Panc1 (cell line): ENCODE measurements at regions not wholly inside any gene's neighbourhood (a gene's known extent, or its start where the extent isn't known, plus 50 kb on each side); places are given as distances from the start of the nearest gene placed in this dataset.

Experiments
- ATAC-seq: fragments of 200-7000 bp; cut with Tn5 transposase; 2 replicates; pipeline ENCODE4 v1.9.1; 2020; ENCODE audit warnings: mild to moderate bottlenecking, moderate library complexity
- BruUV-seq: library from RNA; stranded (reverse); fragments of 400-500 nt; replicated peaks from 2 replicates; lab custom pipeline; 2021; lab: Mats Ljungman, UMichigan
- CTCF ChIA-PET: fragments of 300-600 bp; sonication (Branson Sonifier 250); formaldehyde crosslinking; loops from one replicate; lab custom pipeline; 2022; ENCODE audit warnings: antibody characterized with exemption; lab: Charles Lee
- POLR2A ChIA-PET: fragments of 300-600 bp; sonication (Branson Sonifier 250); formaldehyde crosslinking; loops from one replicate; lab custom pipeline; 2022; ENCODE audit warnings: antibody characterized with exemption; lab: Charles Lee
- DNase-seq: peaks from one replicate; pipeline ENCODE4 v3.0.0-alpha.2; 2010; ENCODE audit warnings: low read depth, low spot score
- H3K27ac ChIP-seq: 2 replicates; pipeline ENCODE4 v1.5.1; 2011; ENCODE audit warnings: mild to moderate bottlenecking, low read length, inconsistent platforms
- H3K27me3 ChIP-seq: fragments of 200-500 bp; sonication (Bioruptor generic); 2 replicates; pipeline ENCODE4 v1.6.0; 2014; ENCODE audit warnings: low read length, inconsistent platforms; ENCODE audit not compliant: control insufficient read depth, insufficient read depth
- H3K36me3 ChIP-seq: fragments of 200-500 bp; sonication (Bioruptor generic); 2 replicates; pipeline ENCODE4 v1.5.1; 2014; ENCODE audit warnings: inconsistent platforms, mild to moderate bottlenecking, low read length, moderate library complexity; ENCODE audit not compliant: control insufficient read depth, insufficient read depth
- H3K4me1 ChIP-seq: 2 replicates; pipeline ENCODE4 v1.5.1; 2011; ENCODE audit warnings: inconsistent platforms, mild to moderate bottlenecking, low read length, moderate library complexity; ENCODE audit not compliant: control insufficient read depth, insufficient read depth
- H3K4me3 ChIP-seq, 2 experiments: 2 replicates each; pipeline ENCODE4 v1.5.1; 2011 to 2012; ENCODE audit warnings: low read depth in 2 of 2, low read length in 2 of 2, mild to moderate bottlenecking in 2 of 2, inconsistent platforms in 1 of 2, moderate library complexity in 1 of 2
- H3K9me3 ChIP-seq: fragments of 200-500 bp; sonication (Bioruptor generic); 2 replicates; pipeline ENCODE4 v1.5.1; 2014; ENCODE audit warnings: low read depth, mild to moderate bottlenecking, inconsistent platforms, low read length, moderate library complexity; ENCODE audit not compliant: control insufficient read depth, insufficient read depth
- POLR2AphosphoS5 ChIP-seq: IDR thresholded peaks from 2 replicates; pipeline ENCODE4 v1.6.1; 2012; ENCODE audit warnings: mild to moderate bottlenecking, low read depth, low read length, moderate library complexity
- SIN3A ChIP-seq: IDR thresholded peaks from 2 replicates; pipeline ENCODE4 v1.6.1; 2012; ENCODE audit warnings: low read depth, mild to moderate bottlenecking, low read length, moderate library complexity, borderline replicate concordance; ENCODE audit not compliant: insufficient read depth
- TCF7L2 ChIP-seq: IDR thresholded peaks from 2 replicates; pipeline ENCODE4 v1.6.1; 2011; ENCODE audit warnings: mild to moderate bottlenecking, low read depth, low read length, inconsistent platforms
- in situ Hi-C: cut with HindIII; loops from 2 replicates; pipeline ENCODE4 v1.10.0; 2016; ENCODE audit warnings: low sequenced_read_pairs, low pct_unique_long_range_greater_than_20kb
- intact Hi-C: fragments of 100-400 bp; cut with micrococcal nuclease; formaldehyde crosslinking; loops from one replicate; pipeline ENCODE4 v1.10.0; 2022; ENCODE audit not compliant: unreplicated experiment
- TF ChIP-seq, protein P1 (sequence below), 2 experiments: IDR thresholded peaks; 2 replicates each; pipeline ENCODE4 v1.6.1; 2011 to 2012; ENCODE audit warnings: low read depth in 2 of 2, control low read depth in 1 of 2, low read length in 1 of 2, mild to moderate bottlenecking in 1 of 2, moderate library complexity in 1 of 2; ENCODE audit not compliant: insufficient read depth in 1 of 2
- TF ChIP-seq, protein P2 (sequence below): fragments of 450-650 bp; IDR thresholded peaks from 2 replicates; pipeline ENCODE4 v1.5.1; 2017; ENCODE audit warnings: mild to moderate bottlenecking

DNA sequence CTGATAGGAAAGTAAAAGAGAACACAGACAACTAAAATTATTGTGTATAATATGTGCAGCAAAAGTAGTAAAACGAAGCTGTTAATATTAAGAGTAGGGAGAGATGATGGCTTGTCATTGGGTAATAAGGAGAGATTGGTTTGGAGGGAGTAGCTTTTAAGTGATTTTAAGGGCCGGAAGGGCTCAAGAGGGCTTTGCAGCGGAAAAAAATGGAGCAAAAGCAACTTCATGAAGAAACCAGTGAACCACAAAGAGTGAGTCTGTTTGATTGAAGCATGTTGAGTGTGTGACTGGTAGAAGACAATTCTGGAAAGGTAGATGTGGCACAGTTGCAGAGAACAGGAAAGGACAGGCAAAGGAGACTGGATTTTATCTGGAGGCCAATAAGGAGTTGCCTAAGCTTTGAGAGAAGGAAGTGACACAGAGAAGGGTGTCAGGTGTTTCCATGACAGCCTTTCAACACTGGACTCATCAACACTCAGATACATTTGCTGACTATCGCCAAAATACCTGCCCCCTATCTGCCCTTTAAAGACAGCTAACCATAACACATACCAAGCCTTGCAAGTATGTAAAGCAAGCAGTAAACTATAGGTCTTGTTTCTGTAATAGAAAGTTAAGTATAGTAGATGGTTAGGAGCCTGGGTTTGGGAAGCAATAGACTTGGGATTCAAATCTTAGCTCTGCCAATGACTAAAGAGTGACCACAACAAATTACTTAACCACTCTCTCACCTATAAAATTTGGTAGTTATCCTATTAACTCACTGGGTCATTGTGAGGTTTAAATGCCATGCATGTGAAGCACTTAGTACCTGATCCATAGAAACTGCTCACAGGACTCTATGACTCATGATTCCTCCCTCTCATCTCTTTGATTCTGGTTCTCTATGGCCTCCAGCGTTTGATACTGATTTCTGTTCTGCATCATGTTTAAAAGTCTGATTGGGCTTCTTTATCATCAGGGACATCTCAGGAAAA, 117.3 kb upstream of the LMNTD1 start:
- in situ Hi-C loops (no loop called here), intact Hi-C loops (no loop called here)
- ATAC-seq (no peak), DNase-seq (no peak)
- Histone ChIP-seq H3K4me1 (no peaks in the 10 kb centered on the region), H3K27me3 (peaks cover 17% of the 10 kb centered on the region), H3K9me3 (no peaks in the 10 kb centered on the region), H3K36me3 (no peaks in the 10 kb centered on the region), H3K4me3 (no peak overlapping the region), H3K27ac (no peak overlapping the region)
- POLR2A ChIA-PET = no interaction called here
- CTCF ChIA-PET = interaction anchor here (0.9 kb wide), 1 partner anchor 369 kb away, joined by 4 read pairs; no protein-coding TSS in a partner anchor
- TF ChIP-seq, protein P1, sequence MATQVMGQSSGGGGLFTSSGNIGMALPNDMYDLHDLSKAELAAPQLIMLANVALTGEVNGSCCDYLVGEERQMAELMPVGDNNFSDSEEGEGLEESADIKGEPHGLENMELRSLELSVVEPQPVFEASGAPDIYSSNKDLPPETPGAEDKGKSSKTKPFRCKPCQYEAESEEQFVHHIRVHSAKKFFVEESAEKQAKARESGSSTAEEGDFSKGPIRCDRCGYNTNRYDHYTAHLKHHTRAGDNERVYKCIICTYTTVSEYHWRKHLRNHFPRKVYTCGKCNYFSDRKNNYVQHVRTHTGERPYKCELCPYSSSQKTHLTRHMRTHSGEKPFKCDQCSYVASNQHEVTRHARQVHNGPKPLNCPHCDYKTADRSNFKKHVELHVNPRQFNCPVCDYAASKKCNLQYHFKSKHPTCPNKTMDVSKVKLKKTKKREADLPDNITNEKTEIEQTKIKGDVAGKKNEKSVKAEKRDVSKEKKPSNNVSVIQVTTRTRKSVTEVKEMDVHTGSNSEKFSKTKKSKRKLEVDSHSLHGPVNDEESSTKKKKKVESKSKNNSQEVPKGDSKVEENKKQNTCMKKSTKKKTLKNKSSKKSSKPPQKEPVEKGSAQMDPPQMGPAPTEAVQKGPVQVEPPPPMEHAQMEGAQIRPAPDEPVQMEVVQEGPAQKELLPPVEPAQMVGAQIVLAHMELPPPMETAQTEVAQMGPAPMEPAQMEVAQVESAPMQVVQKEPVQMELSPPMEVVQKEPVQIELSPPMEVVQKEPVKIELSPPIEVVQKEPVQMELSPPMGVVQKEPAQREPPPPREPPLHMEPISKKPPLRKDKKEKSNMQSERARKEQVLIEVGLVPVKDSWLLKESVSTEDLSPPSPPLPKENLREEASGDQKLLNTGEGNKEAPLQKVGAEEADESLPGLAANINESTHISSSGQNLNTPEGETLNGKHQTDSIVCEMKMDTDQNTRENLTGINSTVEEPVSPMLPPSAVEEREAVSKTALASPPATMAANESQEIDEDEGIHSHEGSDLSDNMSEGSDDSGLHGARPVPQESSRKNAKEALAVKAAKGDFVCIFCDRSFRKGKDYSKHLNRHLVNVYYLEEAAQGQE (IDR thresholded peaks at IDR 0.05; ENCODE audit: insufficient read depth in 1 of 2, low read depth in 2 of 2, low read length in 1 of 2) = no peak
- TF ChIP-seq SIN3A = no peak
- TF ChIP-seq TCF7L2 = no peak
- no peak for TF ChIP-seq POLR2AphosphoS5
- TF ChIP-seq, protein P2, sequence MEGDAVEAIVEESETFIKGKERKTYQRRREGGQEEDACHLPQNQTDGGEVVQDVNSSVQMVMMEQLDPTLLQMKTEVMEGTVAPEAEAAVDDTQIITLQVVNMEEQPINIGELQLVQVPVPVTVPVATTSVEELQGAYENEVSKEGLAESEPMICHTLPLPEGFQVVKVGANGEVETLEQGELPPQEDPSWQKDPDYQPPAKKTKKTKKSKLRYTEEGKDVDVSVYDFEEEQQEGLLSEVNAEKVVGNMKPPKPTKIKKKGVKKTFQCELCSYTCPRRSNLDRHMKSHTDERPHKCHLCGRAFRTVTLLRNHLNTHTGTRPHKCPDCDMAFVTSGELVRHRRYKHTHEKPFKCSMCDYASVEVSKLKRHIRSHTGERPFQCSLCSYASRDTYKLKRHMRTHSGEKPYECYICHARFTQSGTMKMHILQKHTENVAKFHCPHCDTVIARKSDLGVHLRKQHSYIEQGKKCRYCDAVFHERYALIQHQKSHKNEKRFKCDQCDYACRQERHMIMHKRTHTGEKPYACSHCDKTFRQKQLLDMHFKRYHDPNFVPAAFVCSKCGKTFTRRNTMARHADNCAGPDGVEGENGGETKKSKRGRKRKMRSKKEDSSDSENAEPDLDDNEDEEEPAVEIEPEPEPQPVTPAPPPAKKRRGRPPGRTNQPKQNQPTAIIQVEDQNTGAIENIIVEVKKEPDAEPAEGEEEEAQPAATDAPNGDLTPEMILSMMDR = no peak
- BruUV-seq = no TSS peak

DNA sequence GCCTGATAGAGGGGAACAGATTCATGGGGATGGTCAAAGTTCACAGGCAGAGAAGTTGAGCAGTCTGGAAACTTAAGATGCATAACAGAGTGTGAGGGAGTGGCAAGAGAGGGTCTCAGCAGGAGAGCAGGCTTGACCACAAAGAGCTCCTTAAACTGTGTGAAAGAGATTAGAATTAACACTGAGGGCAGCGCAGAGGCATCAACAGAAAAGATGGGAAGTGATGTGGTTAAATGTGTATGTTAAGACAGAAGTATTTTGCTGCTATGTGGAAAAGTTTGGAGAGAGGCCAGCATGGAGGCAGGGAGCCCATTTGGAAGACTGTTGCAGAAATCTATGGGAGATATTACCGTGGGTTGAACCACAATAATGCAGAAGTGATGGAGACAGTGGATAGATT, 122.7 kb upstream of the LMNTD1 start:
- in situ Hi-C loops = no loop called here
- ATAC-seq = no peak
- no peak overlapping the region for H3K27ac ChIP-seq
- H3K27me3 ChIP-seq = peaks cover 15% of the 10 kb centered on the region
- BruUV-seq = no TSS peak
- no peaks in the 10 kb centered on the region for H3K4me1 ChIP-seq
- ChIA-PET CTCF (no interaction called here), POLR2A (no interaction called here)
- no peak overlapping the region for H3K4me3 ChIP-seq
- intact Hi-C loops = no loop called here
- H3K36me3 ChIP-seq = no peaks in the 10 kb centered on the region
- no peaks in the 10 kb centered on the region for H3K9me3 ChIP-seq
- TF ChIP-seq, protein P2 = no peak
- TF ChIP-seq TCF7L2 = no peak
- no peak for TF ChIP-seq SIN3A
- no peak for TF ChIP-seq POLR2AphosphoS5
- TF ChIP-seq, protein P1 (IDR thresholded peaks at IDR 0.05; ENCODE audit: insufficient read depth in 1 of 2, low read depth in 2 of 2, low read length in 1 of 2) = no peak
- DNase-seq = no peak
